OCI-LY7 (cell line): ENCODE measurements at regions not wholly inside any gene's neighbourhood (a gene's known extent, or its start where the extent isn't known, plus 50 kb on each side); places are given as distances from the start of the nearest gene placed in this dataset.

Experiments used
- BruUV-seq: library from RNA; stranded (reverse); fragments of 400-500 nt; replicated peaks from 2 replicates; lab custom pipeline; 2021; lab: Mats Ljungman, UMichigan
- CTCF ChIA-PET: fragments of 300-600 bp; sonication (Branson Sonifier 250); formaldehyde crosslinking; loops from one replicate; lab custom pipeline; 2022; ENCODE audit warnings: antibody characterized with exemption; ENCODE audit not compliant: unreplicated experiment; lab: Charles Lee
- POLR2A ChIA-PET: fragments of 300-600 bp; sonication (Branson Sonifier 250); formaldehyde crosslinking; loops from one replicate; lab custom pipeline; 2022; ENCODE audit warnings: antibody characterized with exemption; lab: Charles Lee
- DNase-seq: peaks from one replicate; pipeline ENCODE4 v3.0.0-alpha.2; 2015; ENCODE audit warnings: low spot score
- H2AFZ ChIP-seq: fragments of 200-600 bp; sonication (generic), shearing (Covaris generic); 2 replicates; pipeline ENCODE4 v1.6.1; 2014; ENCODE audit warnings: mild to moderate bottlenecking, antibody characterized with exemption, low read length, moderate library complexity
- H3K27ac ChIP-seq: fragments of 200-600 bp; sonication (generic); 2 replicates; pipeline ENCODE4 v1.5.1; 2014; ENCODE audit warnings: mixed run types, low read depth, mild to moderate bottlenecking, moderate library complexity, low read length, inconsistent platforms; ENCODE audit not compliant: poor library complexity, severe bottlenecking
- H3K36me3 ChIP-seq: fragments of 200-600 bp; sonication (generic); 2 replicates; pipeline ENCODE4 v1.6.1; 2014; ENCODE audit warnings: mild to moderate bottlenecking, antibody characterized with exemption, low read length, moderate library complexity, mixed read lengths; ENCODE audit not compliant: insufficient read depth
- H3K4me1 ChIP-seq: fragments of 200-600 bp; sonication (generic); 2 replicates; pipeline ENCODE4 v1.5.1; 2014; ENCODE audit warnings: mild to moderate bottlenecking, low read length; ENCODE audit not compliant: insufficient read depth, poor library complexity, severe bottlenecking
- H3K4me2 ChIP-seq: fragments of 200-600 bp; sonication (generic); 2 replicates; pipeline ENCODE4 v1.6.1; 2014; ENCODE audit warnings: mild to moderate bottlenecking, low read length
- H3K4me3 ChIP-seq: fragments of 200-600 bp; sonication (generic); 2 replicates; pipeline ENCODE4 v1.5.1; 2014; ENCODE audit warnings: mild to moderate bottlenecking, low read depth, low read length; ENCODE audit not compliant: poor library complexity, severe bottlenecking
- H3K79me2 ChIP-seq: fragments of 200-600 bp; sonication (generic); 2 replicates; pipeline ENCODE4 v1.6.1; 2016; ENCODE audit warnings: low read depth, mild to moderate bottlenecking, low read length, moderate library complexity, mixed read lengths; ENCODE audit not compliant: insufficient read depth
- H3K9me2 ChIP-seq: fragments of 200-600 bp; sonication (generic); 2 replicates; pipeline ENCODE4 v1.6.1; 2016; ENCODE audit warnings: mild to moderate bottlenecking, low read length, mixed read lengths; ENCODE audit not compliant: insufficient read depth
- H3K9me3 ChIP-seq: fragments of 200-600 bp; sonication (generic); 2 replicates; pipeline ENCODE4 v1.6.1; 2014; ENCODE audit warnings: mild to moderate bottlenecking, mixed run types, low read length, mixed read lengths
- H4K20me1 ChIP-seq: fragments of 200-600 bp; sonication (generic); 2 replicates; pipeline ENCODE4 v1.6.1; 2014; ENCODE audit warnings: mild to moderate bottlenecking, antibody characterized with exemption, low read length, moderate library complexity, mixed read lengths; ENCODE audit not compliant: insufficient read depth
- CTCF ChIP-seq: fragments of 200-600 bp; sonication (generic); conservative IDR thresholded peaks from 2 replicates; pipeline ENCODE4 v1.5.1; 2014; ENCODE audit warnings: mild to moderate bottlenecking, antibody characterized with exemption, low read length, moderate library complexity, mixed read lengths
- EZH2phosphoT487 ChIP-seq: fragments of 200-600 bp; sonication (generic); IDR thresholded peaks from 2 replicates; pipeline ENCODE4 v1.6.1; 2018; ENCODE audit warnings: low read depth, borderline replicate concordance, mild to moderate bottlenecking, mixed run types, antibody characterized with exemption, low read length, moderate library complexity, mixed read lengths
- intact Hi-C: fragments of 100-400 bp; cut with micrococcal nuclease; formaldehyde crosslinking; loops from one replicate; pipeline ENCODE4 v1.10.0; 2022; ENCODE audit not compliant: unreplicated experiment

GRCh38 chrX:122055979-122056715 is 1008.7 kb downstream of the GLUD2 start:
- ChIA-PET POLR2A (no interaction called here), CTCF (no interaction called here)
- no peaks in the 10 kb centered on the region for H3K9me2 ChIP-seq
- H4K20me1 ChIP-seq, result no peaks in the 10 kb centered on the region
- TF ChIP-seq CTCF (no peak), EZH2phosphoT487 (no peak)
- no peaks in the 10 kb centered on the region for H3K4me1 ChIP-seq
- no peak overlapping the region for H3K4me3 ChIP-seq
- H3K9me3 ChIP-seq, result no peaks in the 10 kb centered on the region
- H3K36me3 ChIP-seq, result no peaks in the 10 kb centered on the region
- no peak overlapping the region for H3K4me2 ChIP-seq
- no peak overlapping the region for H3K27ac ChIP-seq
- H3K79me2 ChIP-seq, result no peaks in the 10 kb centered on the region
- intact Hi-C loops, result no loop called here
- H2AFZ ChIP-seq, result no peak overlapping the region
- no TSS peak for BruUV-seq
- DNase-seq, result no peak

GRCh38 chrX:122076241-122076640 is 1028.8 kb downstream of the GLUD2 start:
- Histone ChIP-seq H2AFZ (no peak overlapping the region), H3K9me2 (no peaks in the 10 kb centered on the region), H3K9me3 (no peaks in the 10 kb centered on the region), H3K4me1 (no peaks in the 10 kb centered on the region), H3K4me2 (no peak overlapping the region), H3K27ac (no peak overlapping the region), H3K36me3 (no peaks in the 10 kb centered on the region), H3K4me3 (no peak overlapping the region), H4K20me1 (no peaks in the 10 kb centered on the region), H3K79me2 (no peaks in the 10 kb centered on the region)
- intact Hi-C loops, result no loop called here
- POLR2A ChIA-PET, result no interaction called here
- TF ChIP-seq CTCF (no peak), EZH2phosphoT487 (no peak)
- no TSS peak for BruUV-seq
- CTCF ChIA-PET, result no interaction called here
- no peak for DNase-seq

- Histone ChIP-seq H2AFZ (no peak overlapping the region), H3K4me3 (no peak overlapping the region), H3K27ac (no peak overlapping the region), H3K4me2 (no peak overlapping the region), H3K9me2 (no peaks in the 10 kb centered on the region), H4K20me1 (no peaks in the 10 kb centered on the region), H3K79me2 (no peaks in the 10 kb centered on the region), H3K4me1 (no peaks in the 10 kb centered on the region), H3K36me3 (no peaks in the 10 kb centered on the region), H3K9me3 (no peaks in the 10 kb centered on the region)
- CTCF ChIA-PET, result no interaction called here
- DNase-seq, result no peak
- no TSS peak for BruUV-seq
- intact Hi-C loops, result no loop called here
- POLR2A ChIA-PET, result no interaction called here
- TF ChIP-seq CTCF (no peak), EZH2phosphoT487 (no peak)
These were observed 1030.7 kb downstream of the GLUD2 start for GRCh38 chrX:122078079-122078478.
